ENCODE measurements at regions not wholly inside any gene's neighbourhood (a gene's known extent, or its start where the extent isn't known, plus 50 kb on each side); places are given as distances from the start of the nearest gene placed in this dataset.

- no peak for DNase-seq
Measured at GRCh38 chr19:30672926-30673325, 300.7 kb downstream of the ZNF536 start.

GRCh38 chr19:30671622-30672051 is 299.5 kb downstream of the ZNF536 start:
- DNase-seq, result peak; percentile 7

- DNase-seq, result no peak
Measured at GRCh38 chr19:30671367-30671619, 299.1 kb downstream of the ZNF536 start.

- DNase-seq, result no peak
Measured at GRCh38 chr19:30670562-30671366, 298.6 kb downstream of the ZNF536 start.

- no peak for DNase-seq
Measured at GRCh38 chr19:30670011-30670329, 297.8 kb downstream of the ZNF536 start.

- peak; percentile 37 for DNase-seq
Measured at GRCh38 chr19:30669329-30670010, 297.3 kb downstream of the ZNF536 start.

GRCh38 chr19:30668521-30669155 is 296.5 kb downstream of the ZNF536 start:
- no peak for DNase-seq

- DNase-seq, result no peak
Measured at GRCh38 chr19:30667746-30668145, 295.6 kb downstream of the ZNF536 start.

GRCh38 chr19:30667227-30667626 is 295.0 kb downstream of the ZNF536 start:
- DNase-seq, result no peak

- peak; percentile 22 for DNase-seq
Measured at GRCh38 chr19:30666301-30666803, 294.2 kb downstream of the ZNF536 start.

- DNase-seq, result no peak
Measured at GRCh38 chr19:30665449-30665848, 293.3 kb downstream of the ZNF536 start.

- no peak for DNase-seq
Measured at GRCh38 chr19:30663611-30664174, 291.5 kb downstream of the ZNF536 start.

- DNase-seq, result no peak
Measured at GRCh38 chr19:30662211-30662861, 290.2 kb downstream of the ZNF536 start.

GRCh38 chr19:30659638-30660037 is 287.5 kb downstream of the ZNF536 start:
- DNase-seq, result no peak

- DNase-seq, result no peak
Measured at GRCh38 chr19:30656520-30657100, 284.4 kb downstream of the ZNF536 start.

GRCh38 chr19:30653646-30654386 is 281.6 kb downstream of the ZNF536 start:
- no peak for DNase-seq

- DNase-seq, result no peak
Measured at GRCh38 chr19:30652751-30653150, 280.6 kb downstream of the ZNF536 start.

GRCh38 chr19:30651691-30652090 is 279.5 kb downstream of the ZNF536 start:
- DNase-seq, result no peak

- DNase-seq, result no peak
Measured at GRCh38 chr19:30651066-30651465, 278.9 kb downstream of the ZNF536 start.

- no peak for DNase-seq
Measured at GRCh38 chr19:30649934-30650614, 277.9 kb downstream of the ZNF536 start.
